HCT116 (cell line): ENCODE measurements at regions not wholly inside any gene's neighbourhood (a gene's known extent, or its start where the extent isn't known, plus 50 kb on each side); places are given as distances from the start of the nearest gene placed in this dataset.

ENCODE experiments used
- ATAC-seq: fragments of 200-7000 bp; cut with Tn5 transposase; 2 replicates; pipeline ENCODE4 v1.9.1; 2020; ENCODE audit warnings: mild to moderate bottlenecking, moderate library complexity
- BruUV-seq: library from RNA; stranded (reverse); fragments of 400-500 nt; replicated peaks from 2 replicates; lab custom pipeline; 2021; lab: Mats Ljungman, UMichigan
- CTCF ChIA-PET: fragments of 300-600 bp; sonication (Branson Sonifier 250); formaldehyde crosslinking; loops from one replicate; lab custom pipeline; 2021; ENCODE audit warnings: antibody characterized with exemption; lab: Charles Lee
- POLR2A ChIA-PET: fragments of 300-600, 350-600 bp; sonication (Branson Sonifier 250); formaldehyde crosslinking; loops from one replicate; lab custom pipeline; 2021; ENCODE audit warnings: antibody characterized with exemption; lab: Charles Lee
- RAD21 ChIA-PET, 2 experiments: fragments of 300-600 bp; sonication (Branson Sonifier 250); formaldehyde crosslinking; loops; one replicate each; lab custom pipeline; 2023; ENCODE audit warnings: low total read pairs in 2 of 2; ENCODE audit not compliant: uncharacterized antibody in 2 of 2, unreplicated experiment in 2 of 2, low non-redundant PET in 1 of 2; lab: Charles Lee
- DNase-seq: peaks from one replicate; pipeline ENCODE4 v3.0.0-alpha.2; 2010; ENCODE audit warnings: low read depth, low spot score
- H2AFZ ChIP-seq: fragments of 200-600 bp; shearing (Covaris generic), sonication (generic); 2 replicates; pipeline ENCODE4 v1.6.1; 2017; ENCODE audit warnings: low read depth, mixed run types, mixed read lengths, antibody characterized with exemption, low read length; ENCODE audit not compliant: poor library complexity, severe bottlenecking
- H3K27ac ChIP-seq: 2 replicates; pipeline ENCODE4 v1.5.1; 2012; ENCODE audit warnings: low read depth, low read length
- H3K27me3 ChIP-seq: fragments of 200-600 bp; sonication (generic); 2 replicates; pipeline ENCODE4 v1.6.1; 2016; ENCODE audit warnings: mixed run types, low read length, mixed read lengths; ENCODE audit not compliant: insufficient read depth
- H3K36me3 ChIP-seq, 2 experiments: fragments of 200-500 bp in 1 of 2; fragments of 200-600 bp in 1 of 2; sonication (Bioruptor generic) in 1 of 2; sonication (generic) in 1 of 2; 2 replicates each; pipeline versions ENCODE4 v1.5.1 to v1.6.1; 2014 to 2016; ENCODE audit warnings: low read length in 2 of 2, inconsistent platforms in 1 of 2, mixed read lengths in 1 of 2, mixed run types in 1 of 2; ENCODE audit not compliant: insufficient read depth in 2 of 2, control insufficient read depth in 1 of 2
- H3K4me1 ChIP-seq, 2 experiments: fragments of 200-600 bp in 1 of 2; sonication (generic) in 1 of 2; 2 replicates each; pipeline versions ENCODE4 v1.5.1 to v1.6.1; 2012 to 2017; ENCODE audit warnings: low read length in 2 of 2, inconsistent platforms in 1 of 2, mild to moderate bottlenecking in 1 of 2, mixed read lengths in 1 of 2, mixed run types in 1 of 2, moderate library complexity in 1 of 2; ENCODE audit not compliant: insufficient read depth in 2 of 2, control insufficient read depth in 1 of 2
- H3K4me2 ChIP-seq: fragments of 200-600 bp; sonication (generic); 2 replicates; pipeline ENCODE4 v1.6.1; 2017; ENCODE audit warnings: mixed run types, low read length, mixed read lengths
- H3K4me3 ChIP-seq, 2 experiments: fragments of 200-600 bp in 1 of 2; sonication (generic) in 1 of 2; replicated peaks in 1 of 2; 2 replicates each; pipeline ENCODE4 v1.5.1; 2011 to 2016; ENCODE audit warnings: low read length in 2 of 2, control low read depth in 1 of 2, low read depth in 1 of 2, mild to moderate bottlenecking in 1 of 2, mixed read lengths in 1 of 2, mixed run types in 1 of 2
- H3K79me2 ChIP-seq: fragments of 200-600 bp; sonication (generic); 2 replicates; pipeline ENCODE4 v1.6.1; 2017; ENCODE audit warnings: mild to moderate bottlenecking, mixed run types, low read length, moderate library complexity, mixed read lengths; ENCODE audit not compliant: insufficient read depth
- H3K9ac ChIP-seq: fragments of 200-600 bp; sonication (generic); 2 replicates; pipeline ENCODE4 v1.6.1; 2016; ENCODE audit warnings: low read length, mixed read lengths
- H3K9me2 ChIP-seq: fragments of 200-600 bp; sonication (generic), shearing (Covaris generic); 2 replicates; pipeline ENCODE4 v1.6.1; 2017; ENCODE audit warnings: mixed run types, mild to moderate bottlenecking, moderate library complexity; ENCODE audit not compliant: insufficient read depth
- H3K9me3 ChIP-seq, 2 experiments: fragments of 200-500 bp in 1 of 2; fragments of 200-600 bp in 1 of 2; sonication (Bioruptor generic) in 1 of 2; sonication (generic) in 1 of 2; 2 replicates each; pipeline ENCODE4 v1.6.1; 2014 to 2017; ENCODE audit warnings: low read length in 2 of 2, mixed read lengths in 2 of 2, inconsistent platforms in 1 of 2, low read depth in 1 of 2, mild to moderate bottlenecking in 1 of 2, mixed run types in 1 of 2, moderate library complexity in 1 of 2; ENCODE audit not compliant: control insufficient read depth in 1 of 2, insufficient read depth in 1 of 2
- H4K20me1 ChIP-seq: fragments of 200-600 bp; sonication (generic), shearing (Covaris generic); 2 replicates; pipeline ENCODE4 v1.6.1; 2017; ENCODE audit warnings: mixed run types, mild to moderate bottlenecking, moderate library complexity; ENCODE audit not compliant: insufficient read depth
- CEBPB ChIP-seq: IDR thresholded peaks from 2 replicates; pipeline ENCODE4 v1.6.1; 2012; ENCODE audit warnings: low read depth
- CTCF ChIP-seq, 3 experiments: fragments of 200-600 bp in 1 of 3; sonication (generic) in 1 of 3; IDR thresholded peaks in 2 of 3; conservative IDR thresholded peaks in 1 of 3; 2 replicates each; pipeline ENCODE4 v1.5.1; 2012 to 2017; ENCODE audit warnings: low read depth in 2 of 3, low read length in 2 of 3, antibody characterized with exemption in 1 of 3, borderline replicate concordance in 1 of 3, control low read depth in 1 of 3, mild to moderate bottlenecking in 1 of 3, mixed read lengths in 1 of 3, mixed run types in 1 of 3, moderate library complexity in 1 of 3; ENCODE audit not compliant: insufficient read depth in 1 of 3
- ELF1 ChIP-seq: IDR thresholded peaks from 2 replicates; pipeline ENCODE4 v1.6.1; 2012; ENCODE audit warnings: low read depth, borderline replicate concordance
- EZH2phosphoT487 ChIP-seq: fragments of 200-600 bp; IDR thresholded peaks from 2 replicates; pipeline ENCODE4 v1.6.1; 2018; ENCODE audit warnings: antibody characterized with exemption, borderline replicate concordance
- MAX ChIP-seq: IDR thresholded peaks from 2 replicates; pipeline ENCODE4 v1.6.1; 2012
- POLR2AphosphoS5 ChIP-seq: IDR thresholded peaks from 2 replicates; pipeline ENCODE4 v1.6.1; 2011; ENCODE audit warnings: mild to moderate bottlenecking, low read depth, low read length, moderate library complexity
- SIN3A ChIP-seq: IDR thresholded peaks from 2 replicates; pipeline ENCODE4 v1.6.1; 2012; ENCODE audit warnings: low read depth
- SP1 ChIP-seq: IDR thresholded peaks from 2 replicates; pipeline ENCODE4 v1.6.1; 2012; ENCODE audit warnings: low read depth
- SRF ChIP-seq: IDR thresholded peaks from 2 replicates; pipeline ENCODE4 v1.6.1; 2012; ENCODE audit warnings: low read depth
- TCF7L2 ChIP-seq: IDR thresholded peaks from 2 replicates; pipeline ENCODE4 v1.7.0; 2011; ENCODE audit warnings: borderline replicate concordance, inconsistent platforms; ENCODE audit not compliant: insufficient read depth, insufficient read length; ENCODE audit errors: extremely low read depth
- YY1 ChIP-seq: IDR thresholded peaks from 2 replicates; pipeline ENCODE4 v1.6.1; 2011; ENCODE audit warnings: low read length, low read depth, moderate library complexity, mild to moderate bottlenecking; ENCODE audit not compliant: insufficient replicate concordance; ENCODE audit errors: extremely low read depth
- ZFX ChIP-seq: fragments of 450-650 bp; IDR thresholded peaks from 2 replicates; pipeline ENCODE4 v1.6.1; 2017
- ZNF274 ChIP-seq: fragments of 200-500 bp; sonication (Bioruptor generic); IDR thresholded peaks from 2 replicates; pipeline ENCODE4 v1.6.1; 2014; ENCODE audit warnings: mild to moderate bottlenecking, low read depth, low read length, inconsistent platforms
- intact Hi-C: fragments of 100-400 bp; cut with micrococcal nuclease; formaldehyde crosslinking; loops from 2 replicates; pipeline ENCODE4 v1.10.0; 2022
- TF ChIP-seq, protein P1 (sequence below): IDR thresholded peaks from 2 replicates; pipeline ENCODE4 v1.6.1; 2011; ENCODE audit warnings: mild to moderate bottlenecking, low read length, moderate library complexity; ENCODE audit not compliant: insufficient replicate concordance; ENCODE audit errors: extremely low read depth
- TF ChIP-seq, protein P2 (sequence below): IDR thresholded peaks from 2 replicates; pipeline ENCODE4 v1.6.1; 2012

DNA sequence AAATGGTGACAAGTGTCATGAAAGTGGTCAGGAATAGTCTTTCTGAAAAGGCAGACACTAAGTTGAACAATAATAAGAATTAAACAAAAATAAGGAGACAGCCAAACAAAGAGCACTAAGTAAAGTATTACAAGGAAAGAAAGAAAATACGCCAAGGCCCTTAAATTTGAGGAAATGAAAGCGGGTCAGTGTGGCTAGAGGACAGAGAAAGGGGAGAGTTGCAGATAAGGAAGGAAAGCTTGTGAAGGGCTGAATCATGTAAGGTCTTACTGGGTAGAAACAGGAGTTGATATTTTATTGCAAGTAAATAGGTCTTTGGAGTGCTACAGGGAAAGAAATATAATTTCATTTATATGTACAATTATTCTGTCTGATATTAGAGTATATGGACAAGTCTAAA is 732.1 kb downstream of the EPHA7 start:
- ATAC-seq (no peak), DNase-seq (no peak)
- no peaks in the 10 kb centered on the region for H3K79me2 ChIP-seq
- no peak overlapping the region for H3K4me3 ChIP-seq
- H3K9ac ChIP-seq: no peak overlapping the region
- POLR2A ChIA-PET: no interaction called here
- TF ChIP-seq ZFX (no peak), MAX (no peak)
- RAD21 ChIA-PET: no interaction called here
- H3K4me2 ChIP-seq: no peak overlapping the region
- H2AFZ ChIP-seq: no peak overlapping the region
- CTCF ChIA-PET: no interaction called here
- intact Hi-C loops: no loop called here
- BruUV-seq: no TSS peak
- no peaks in the 10 kb centered on the region for H3K9me2 ChIP-seq
- H4K20me1 ChIP-seq: no peaks in the 10 kb centered on the region
- no peaks in the 10 kb centered on the region for H3K36me3 ChIP-seq
- peaks cover 4 to 18% of the 10 kb centered on the region in 2 experiments; a peak in 2 of 4 replicates for H3K9me3 ChIP-seq
- H3K4me1 ChIP-seq: no peaks in the 10 kb centered on the region
- H3K27me3 ChIP-seq: no peaks in the 10 kb centered on the region
- no peak overlapping the region for H3K27ac ChIP-seq

GRCh38 chr6:92684386-92684785 is 735.0 kb downstream of the EPHA7 start:
- intact Hi-C loops: no loop called here
- CTCF ChIA-PET: no interaction called here
- H3K36me3 ChIP-seq: no peaks in the 10 kb centered on the region

More at GRCh38 chr6:92684386-92684785, 735.0 kb downstream of the EPHA7 start:
- Histone ChIP-seq H3K27ac (no peak overlapping the region), H3K9me3 (peaks cover 4 to 18% of the 10 kb centered on the region in 2 experiments; a peak in 2 of 4 replicates), H3K79me2 (no peaks in the 10 kb centered on the region), H3K4me3 (no peak overlapping the region), H3K9ac (no peak overlapping the region)
- no peak for DNase-seq
- TF ChIP-seq TCF7L2 (no peak), SRF (no peak), POLR2AphosphoS5 (no peak), ELF1 (no peak), YY1 (no peak), MAX (no peak), EZH2phosphoT487 (no peak), SIN3A (no peak), CEBPB (no peak), SP1 (no peak), ZNF274 (no peak), CTCF (IDR thresholded peaks at IDR 0.05 in 2 of 3, conservative IDR thresholded peaks at IDR 0.05 in 1 of 3; ENCODE audit: borderline replicate concordance in 1 of 3, insufficient read depth in 1 of 3, low read depth in 2 of 3, low read length in 2 of 3) (no peak)
- TF ChIP-seq, protein P1, sequence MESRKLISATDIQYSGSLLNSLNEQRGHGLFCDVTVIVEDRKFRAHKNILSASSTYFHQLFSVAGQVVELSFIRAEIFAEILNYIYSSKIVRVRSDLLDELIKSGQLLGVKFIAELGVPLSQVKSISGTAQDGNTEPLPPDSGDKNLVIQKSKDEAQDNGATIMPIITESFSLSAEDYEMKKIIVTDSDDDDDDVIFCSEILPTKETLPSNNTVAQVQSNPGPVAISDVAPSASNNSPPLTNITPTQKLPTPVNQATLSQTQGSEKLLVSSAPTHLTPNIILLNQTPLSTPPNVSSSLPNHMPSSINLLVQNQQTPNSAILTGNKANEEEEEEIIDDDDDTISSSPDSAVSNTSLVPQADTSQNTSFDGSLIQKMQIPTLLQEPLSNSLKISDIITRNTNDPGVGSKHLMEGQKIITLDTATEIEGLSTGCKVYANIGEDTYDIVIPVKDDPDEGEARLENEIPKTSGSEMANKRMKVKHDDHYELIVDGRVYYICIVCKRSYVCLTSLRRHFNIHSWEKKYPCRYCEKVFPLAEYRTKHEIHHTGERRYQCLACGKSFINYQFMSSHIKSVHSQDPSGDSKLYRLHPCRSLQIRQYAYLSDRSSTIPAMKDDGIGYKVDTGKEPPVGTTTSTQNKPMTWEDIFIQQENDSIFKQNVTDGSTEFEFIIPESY: no peak
- TF ChIP-seq, protein P2, sequence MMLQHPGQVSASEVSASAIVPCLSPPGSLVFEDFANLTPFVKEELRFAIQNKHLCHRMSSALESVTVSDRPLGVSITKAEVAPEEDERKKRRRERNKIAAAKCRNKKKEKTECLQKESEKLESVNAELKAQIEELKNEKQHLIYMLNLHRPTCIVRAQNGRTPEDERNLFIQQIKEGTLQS: no peak
- TF ChIP-seq, all 23 proteins: peak for 0
- BruUV-seq: no TSS peak
- no peaks in the 10 kb centered on the region for H3K4me1 ChIP-seq
- H3K27me3 ChIP-seq: no peaks in the 10 kb centered on the region
- H3K4me2 ChIP-seq: no peak overlapping the region
- no peaks in the 10 kb centered on the region for H3K9me2 ChIP-seq
- H4K20me1 ChIP-seq: no peaks in the 10 kb centered on the region
- H2AFZ ChIP-seq: no peak overlapping the region
- ATAC-seq: no peak
- ChIA-PET RAD21 (no interaction called here), POLR2A (no interaction called here)
